GM21723 (cell line): ENCODE measurements at regions not wholly inside any gene's neighbourhood (a gene's known extent, or its start where the extent isn't known, plus 50 kb on each side); places are given as distances from the start of the nearest gene placed in this dataset.
"Not testable (repeated sequence)": the region's sequence is repeated elsewhere in the genome, so short reads cannot be mapped to it uniquely, and the experiment has no call there.

Source experiments
- ATAC-seq: cut with Tn5 transposase; IDR thresholded peaks from one replicate; pipeline ENCODE4 v1.9.1; 2021; ENCODE audit warnings: mild to moderate bottlenecking, moderate library complexity; ENCODE audit not compliant: unreplicated experiment

- ATAC-seq: no peak
Measured at GRCh38 chr20:47982574-47983360, 197.5 kb upstream of the SULF2 start.

DNA sequence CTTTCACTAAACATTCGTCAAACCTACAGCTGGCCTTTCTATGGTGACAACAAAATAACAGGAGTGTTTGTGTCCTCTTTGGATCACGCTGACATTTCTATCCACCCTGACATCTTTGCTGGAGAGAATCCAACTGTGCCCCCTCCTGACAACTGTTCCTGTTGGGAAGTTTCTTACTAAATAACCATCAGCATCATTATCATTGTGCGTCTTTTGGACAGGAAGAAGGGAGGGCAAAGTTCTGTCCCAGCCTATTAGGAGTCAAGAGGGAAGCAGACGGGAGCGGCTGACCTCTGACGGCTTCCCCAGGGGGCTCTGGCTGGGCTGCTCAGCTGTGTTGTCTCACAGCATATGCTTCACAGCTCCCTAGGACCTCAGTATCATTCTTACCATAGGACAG, 195.9 kb upstream of the SULF2 start:
- ATAC-seq: no peak

DNA sequence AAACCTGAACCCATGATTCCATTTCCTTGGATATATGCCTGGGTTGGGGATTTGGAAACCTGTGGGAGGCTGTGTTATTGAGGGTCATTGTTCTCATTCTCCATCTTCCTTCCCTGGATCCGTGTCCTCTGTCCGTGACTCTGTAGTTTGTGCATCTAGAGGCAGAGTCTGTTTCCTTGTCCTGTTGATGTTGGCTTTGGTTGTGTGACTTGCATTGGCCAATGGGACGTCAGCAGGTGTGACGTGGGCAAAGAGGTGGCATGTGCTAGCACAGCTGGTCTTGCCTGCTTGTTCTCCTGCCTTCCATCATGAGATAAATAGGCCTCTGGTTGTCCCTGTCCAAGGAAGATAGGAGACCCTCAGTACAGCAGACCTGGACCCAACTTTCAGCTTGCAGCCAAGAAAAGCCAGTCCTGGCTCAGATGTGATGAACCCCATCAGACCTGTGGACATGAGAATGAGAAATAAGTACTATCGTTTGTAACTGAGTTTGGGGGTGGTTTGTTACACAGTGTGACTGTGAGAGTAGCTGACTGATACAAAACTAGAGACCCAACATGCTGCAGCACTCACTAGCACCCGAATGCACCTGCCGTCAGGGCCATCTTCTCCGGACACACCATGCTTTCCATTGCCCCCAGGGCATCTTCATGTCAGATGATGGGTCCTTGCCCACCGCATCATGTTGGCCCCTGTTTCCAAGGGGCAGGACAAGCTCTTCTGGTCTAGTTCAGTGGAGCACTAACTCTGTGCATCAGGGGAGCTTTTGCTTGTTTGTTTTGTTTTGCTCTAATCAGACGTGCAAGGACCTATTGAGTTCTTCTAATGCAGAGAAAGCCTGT, 195.3 kb upstream of the SULF2 start:
- no peak for ATAC-seq

DNA sequence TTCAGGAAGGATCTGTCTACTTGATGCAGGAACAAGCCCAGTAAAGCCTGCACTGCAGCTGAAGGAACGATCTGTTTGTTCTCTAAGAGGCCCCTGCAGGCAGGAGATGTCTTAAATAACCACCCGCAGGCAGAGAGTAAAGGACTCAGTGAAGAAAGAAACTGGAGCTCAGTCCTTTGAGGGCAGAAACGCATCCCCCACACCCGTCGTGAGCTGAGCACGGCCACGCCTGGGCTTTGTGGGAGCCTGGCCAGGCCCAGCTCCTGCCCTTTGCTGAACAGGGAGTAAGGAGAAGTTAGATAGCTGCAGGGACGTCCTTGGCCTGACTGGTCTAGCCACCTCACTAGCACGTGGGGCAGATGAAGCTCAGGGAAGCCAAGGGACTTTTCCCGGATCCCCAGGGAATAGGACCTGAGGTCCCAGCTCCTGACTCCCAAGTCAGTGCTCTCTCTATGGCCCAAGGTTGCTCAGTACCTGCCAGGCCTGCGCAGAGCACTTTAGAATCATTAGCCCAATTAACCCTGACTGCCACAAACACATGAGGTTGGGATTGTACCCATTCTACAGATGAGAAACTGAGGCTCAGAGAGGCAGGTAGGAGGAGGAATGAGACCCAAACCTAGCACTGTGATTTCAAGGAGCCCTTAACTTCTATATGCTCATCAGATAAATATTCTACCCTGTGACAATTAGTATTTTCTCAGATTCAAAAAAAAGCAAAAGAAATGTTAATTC, 194.2 kb upstream of the SULF2 start:
- ATAC-seq: not testable (repeated sequence)

GRCh38 chr20:47978428-47979120, 193.3 kb upstream of the SULF2 start:
- ATAC-seq: not testable (repeated sequence)

- ATAC-seq: not testable (repeated sequence)
Measured at GRCh38 chr20:47977789-47978252, 192.5 kb upstream of the SULF2 start.

DNA sequence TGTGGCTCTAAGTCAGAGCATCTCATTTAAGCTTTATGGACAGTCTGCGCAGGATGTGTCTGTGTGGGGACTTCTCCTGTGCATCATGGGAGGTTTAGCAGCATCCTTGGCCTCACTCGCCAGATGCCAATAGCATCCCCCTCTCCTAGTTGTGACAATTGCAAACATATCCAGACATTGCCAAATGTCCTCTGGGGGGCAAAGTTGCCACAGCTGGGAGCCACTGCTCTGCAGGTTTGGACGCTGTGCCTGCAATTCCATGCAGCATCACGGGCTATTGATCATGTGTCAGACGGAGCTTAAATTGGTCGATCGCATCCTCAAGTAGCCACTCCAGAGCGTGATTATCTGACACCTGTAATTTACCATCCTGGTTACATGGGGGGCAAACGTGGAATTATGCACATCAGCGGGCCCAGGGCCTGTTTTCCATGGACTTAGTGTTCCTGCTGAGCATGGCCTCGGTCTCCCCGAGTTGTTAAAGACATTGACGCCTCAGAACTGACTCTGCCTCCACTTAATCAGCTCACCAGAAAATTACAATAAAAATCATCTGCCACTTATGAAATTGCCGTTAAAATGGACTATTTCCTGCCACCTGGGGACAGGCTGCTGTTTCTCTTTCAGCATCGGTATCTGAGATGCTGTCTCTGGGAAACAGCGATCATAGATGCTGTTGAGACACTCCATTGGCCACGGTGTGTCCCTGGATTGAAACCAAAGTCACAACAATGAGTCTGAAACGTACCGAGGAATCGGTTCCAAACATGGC, 191.9 kb upstream of the SULF2 start:
- not testable (repeated sequence) for ATAC-seq

- no peak for ATAC-seq
Measured at GRCh38 chr20:47974234-47974878, 189.1 kb upstream of the SULF2 start.

GRCh38 chr20:47973519-47974233, 188.4 kb upstream of the SULF2 start:
- ATAC-seq: no peak

GRCh38 chr20:47972916-47973309, 187.6 kb upstream of the SULF2 start:
- ATAC-seq: no peak

DNA sequence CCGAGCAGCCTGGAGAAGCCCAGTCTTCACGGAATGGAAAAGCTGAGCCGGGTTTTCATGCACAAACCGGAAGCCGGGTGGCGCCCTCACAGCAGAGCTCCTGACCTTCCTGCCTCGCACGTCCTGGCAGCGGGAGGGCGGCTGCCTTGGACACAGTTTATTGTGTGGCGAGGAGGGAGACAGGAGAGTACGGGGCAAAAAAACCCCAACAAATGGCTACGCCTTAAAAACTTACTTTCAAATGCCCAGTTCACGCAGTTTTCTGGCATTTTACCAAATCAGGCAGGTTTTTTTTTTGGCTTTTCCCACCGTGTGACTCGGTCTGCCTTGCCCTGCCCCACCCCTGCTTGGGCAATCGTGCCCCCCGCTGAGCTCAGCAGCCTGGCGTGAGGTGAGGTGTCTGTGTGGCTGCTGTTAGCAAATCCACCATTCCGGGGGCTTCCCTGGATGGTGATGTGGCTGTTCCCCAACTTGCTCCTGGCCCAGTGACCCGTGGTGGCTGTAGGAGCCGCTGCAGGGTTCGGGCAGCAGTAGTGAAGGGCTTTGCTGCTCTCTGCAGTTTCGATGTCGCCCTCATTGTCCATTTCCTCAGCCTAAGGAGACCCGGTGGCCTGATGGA, 187.1 kb upstream of the SULF2 start:
- not testable (repeated sequence) for ATAC-seq

DNA sequence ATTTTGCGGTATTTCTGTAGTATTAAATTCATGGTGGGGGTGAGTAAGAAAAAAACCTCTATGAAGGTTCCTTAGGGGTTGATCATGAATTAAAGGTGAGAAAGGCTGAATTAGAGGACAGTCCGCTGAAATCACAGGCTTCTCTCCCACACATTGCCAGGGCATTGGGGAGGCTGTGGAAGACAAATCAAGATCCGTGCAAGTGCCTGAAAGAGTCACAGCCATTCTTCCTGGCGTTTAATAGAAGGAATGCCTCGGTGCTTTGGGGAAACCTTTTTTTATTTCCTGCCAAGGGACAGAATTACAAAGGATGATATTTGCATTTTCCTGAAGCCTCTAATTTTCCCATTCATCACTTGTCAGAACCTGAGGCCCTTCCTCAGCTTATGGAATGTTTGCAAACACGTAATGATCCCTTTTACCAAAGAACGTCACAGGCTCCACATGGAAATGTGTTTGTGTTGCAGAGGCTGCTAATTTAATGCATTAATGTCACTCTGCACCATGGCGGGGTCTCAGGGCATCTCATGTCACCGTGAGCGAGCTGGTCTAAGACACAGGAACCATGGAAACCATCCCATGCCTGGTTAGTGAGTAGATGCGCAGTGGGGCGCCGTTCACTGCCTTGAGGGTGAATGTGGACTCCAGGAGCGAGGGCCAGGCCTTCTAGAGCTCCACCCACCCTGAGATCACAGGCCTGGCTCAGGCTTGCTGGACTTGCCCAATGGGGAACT, 185.9 kb upstream of the SULF2 start:
- no peak for ATAC-seq

GRCh38 chr20:47970282-47970903, 185.1 kb upstream of the SULF2 start:
- no peak for ATAC-seq

- ATAC-seq: no peak
Measured at GRCh38 chr20:47969426-47969825, 184.1 kb upstream of the SULF2 start.

- ATAC-seq: no peak
Measured at GRCh38 chr20:47968541-47969310, 183.4 kb upstream of the SULF2 start.

- no peak for ATAC-seq
Measured at GRCh38 chr20:47964149-47964548, 178.9 kb upstream of the SULF2 start.
